NCI-H526 treated with DMSO at 0.1 percent for 48 hours (cell line): ENCODE measurements at regions not wholly inside any gene's neighbourhood (a gene's known extent, or its start where the extent isn't known, plus 50 kb on each side); places are given as distances from the start of the nearest gene placed in this dataset.
"Not testable (repeated sequence)": the region's sequence is repeated elsewhere in the genome, so short reads cannot be mapped to it uniquely, and the experiment has no call there.

Experiments used
- DNase-seq: peaks from one replicate; lab custom pipeline; 2025; lab: John Stamatoyannopoulos, UW

- no peak for DNase-seq
Measured at GRCh38 chr12:131418884-131419283, 292.0 kb upstream of the SFSWAP start.

DNA sequence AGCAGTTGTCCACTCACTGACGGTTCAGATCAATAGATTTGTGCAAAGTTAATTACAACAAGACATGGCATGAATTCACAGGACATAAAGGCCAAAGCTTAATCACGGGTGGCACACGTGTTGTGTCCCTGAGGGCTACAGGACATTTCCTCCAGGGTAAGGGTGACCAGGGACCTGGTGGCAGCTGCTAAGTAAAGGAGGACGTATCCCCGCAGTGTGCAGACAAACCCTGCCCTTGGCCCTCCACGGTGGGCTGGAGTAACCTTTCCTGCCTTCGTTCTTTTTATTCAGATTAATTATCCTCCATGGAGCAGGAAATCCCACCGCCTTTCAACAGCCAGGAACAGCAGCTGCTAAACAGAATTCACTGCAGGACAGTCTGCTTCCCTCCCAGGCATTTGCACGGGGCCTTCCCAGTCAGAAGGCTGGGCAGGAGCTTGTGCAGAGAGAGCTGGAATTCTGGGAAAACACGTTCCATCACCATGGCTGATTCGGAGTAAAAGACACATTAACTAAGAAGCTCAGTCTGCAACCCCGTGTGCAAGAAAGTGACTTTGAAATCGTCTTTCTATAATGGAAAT lies 289.9 kb upstream of the SFSWAP start:
- no peak for DNase-seq

GRCh38 chr12:131421509-131422186 lies 289.2 kb upstream of the SFSWAP start:
- DNase-seq = no peak

- no peak for DNase-seq
Measured at GRCh38 chr12:131422187-131422520, 288.7 kb upstream of the SFSWAP start.

GRCh38 chr12:131422744-131423143 lies 288.1 kb upstream of the SFSWAP start:
- no peak for DNase-seq

GRCh38 chr12:131424270-131424669 lies 286.6 kb upstream of the SFSWAP start:
- no peak for DNase-seq

- DNase-seq = peak; percentile 15
Measured at GRCh38 chr12:131425112-131426075, 285.5 kb upstream of the SFSWAP start.

GRCh38 chr12:131428091-131428685 lies 282.7 kb upstream of the SFSWAP start:
- DNase-seq = no peak

DNA sequence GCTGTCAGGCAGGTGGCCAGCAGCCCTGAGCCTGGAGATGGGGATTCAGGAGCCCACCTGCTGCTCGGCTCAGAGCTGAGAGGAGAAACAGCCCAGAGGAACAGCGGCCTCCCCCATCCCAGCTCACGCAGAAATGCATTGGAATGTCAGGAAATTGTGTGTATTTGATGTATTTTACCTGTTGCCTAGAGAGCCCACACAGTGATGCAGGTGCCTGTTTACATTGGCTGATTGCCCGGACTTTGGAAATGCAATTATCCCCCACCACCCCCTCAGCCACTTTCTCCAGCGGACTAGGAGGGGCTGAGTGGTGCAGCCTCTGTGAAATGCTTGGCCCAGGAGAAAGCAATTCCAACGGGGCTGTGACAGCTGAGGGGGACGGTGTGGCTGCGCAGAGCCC lies 281.7 kb upstream of the SFSWAP start:
- DNase-seq = not testable (repeated sequence)

- DNase-seq = not testable (repeated sequence)
Measured at GRCh38 chr12:131429697-131430096, 281.2 kb upstream of the SFSWAP start.

DNA sequence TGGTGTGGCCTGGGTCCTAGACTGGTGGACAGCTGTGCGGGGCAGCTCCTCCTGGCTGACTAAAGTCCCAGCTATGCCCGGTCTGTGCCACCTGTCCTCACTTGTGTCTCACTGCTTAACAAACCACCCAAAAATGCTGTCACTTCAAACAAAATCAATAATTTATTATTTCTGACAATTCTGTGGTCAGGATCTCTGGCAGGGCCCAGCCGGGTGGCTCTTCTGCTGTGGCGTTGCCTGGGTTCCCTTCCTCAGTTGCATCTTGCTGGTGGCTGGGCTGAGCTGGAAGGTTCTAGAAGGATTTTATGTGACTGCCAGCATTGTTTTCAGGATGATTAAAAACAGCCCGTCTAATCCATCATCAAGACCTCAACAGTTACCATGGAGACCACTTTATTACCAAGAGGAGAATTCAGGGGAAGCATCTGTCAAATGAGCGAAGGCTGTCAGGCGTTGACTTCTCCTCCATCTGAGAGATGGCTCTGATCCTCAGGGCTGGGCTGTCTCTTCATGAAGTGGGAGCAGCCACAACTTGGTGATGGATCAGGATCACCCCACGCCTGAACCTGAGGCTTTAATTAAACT lies 280.6 kb upstream of the SFSWAP start:
- no peak for DNase-seq

GRCh38 chr12:131431126-131431655 lies 279.7 kb upstream of the SFSWAP start:
- not testable (repeated sequence) for DNase-seq

DNA sequence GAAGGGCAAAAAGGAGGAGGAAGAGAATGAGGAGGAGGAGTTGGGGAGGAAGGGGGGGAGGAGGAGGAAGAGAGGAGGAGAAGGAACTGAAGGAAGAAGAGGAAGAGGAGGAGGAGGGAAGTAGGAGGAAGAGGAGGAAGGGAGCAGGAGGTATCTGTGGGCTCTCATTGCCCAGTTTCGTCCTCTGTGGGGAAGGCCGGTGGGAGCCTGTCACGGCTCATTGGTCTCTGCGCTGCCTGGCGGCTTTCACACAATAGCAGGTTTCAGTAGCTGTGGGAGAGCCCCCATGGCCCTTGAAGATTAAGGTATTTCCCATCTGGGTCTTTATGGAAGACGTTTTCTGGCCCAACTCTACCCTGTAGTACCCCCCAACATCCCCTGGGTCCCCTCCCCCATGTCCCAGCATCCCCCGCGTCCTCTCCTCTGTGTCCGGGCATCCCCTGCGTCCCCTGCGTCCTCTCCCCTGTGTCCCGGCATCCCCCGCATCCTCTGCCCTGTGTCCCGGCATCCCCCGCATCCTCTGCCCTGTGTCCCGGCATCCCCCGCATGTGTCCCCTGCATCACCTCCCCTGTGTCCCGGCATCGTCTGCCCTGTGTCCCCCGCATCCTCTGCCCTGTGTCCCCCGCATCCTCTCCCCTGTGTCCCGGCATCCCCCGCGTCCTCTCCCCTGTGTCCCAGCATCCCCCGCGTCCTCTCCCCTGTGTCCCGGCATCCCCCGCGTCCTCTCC lies 278.2 kb upstream of the SFSWAP start:
- no peak for DNase-seq

DNA sequence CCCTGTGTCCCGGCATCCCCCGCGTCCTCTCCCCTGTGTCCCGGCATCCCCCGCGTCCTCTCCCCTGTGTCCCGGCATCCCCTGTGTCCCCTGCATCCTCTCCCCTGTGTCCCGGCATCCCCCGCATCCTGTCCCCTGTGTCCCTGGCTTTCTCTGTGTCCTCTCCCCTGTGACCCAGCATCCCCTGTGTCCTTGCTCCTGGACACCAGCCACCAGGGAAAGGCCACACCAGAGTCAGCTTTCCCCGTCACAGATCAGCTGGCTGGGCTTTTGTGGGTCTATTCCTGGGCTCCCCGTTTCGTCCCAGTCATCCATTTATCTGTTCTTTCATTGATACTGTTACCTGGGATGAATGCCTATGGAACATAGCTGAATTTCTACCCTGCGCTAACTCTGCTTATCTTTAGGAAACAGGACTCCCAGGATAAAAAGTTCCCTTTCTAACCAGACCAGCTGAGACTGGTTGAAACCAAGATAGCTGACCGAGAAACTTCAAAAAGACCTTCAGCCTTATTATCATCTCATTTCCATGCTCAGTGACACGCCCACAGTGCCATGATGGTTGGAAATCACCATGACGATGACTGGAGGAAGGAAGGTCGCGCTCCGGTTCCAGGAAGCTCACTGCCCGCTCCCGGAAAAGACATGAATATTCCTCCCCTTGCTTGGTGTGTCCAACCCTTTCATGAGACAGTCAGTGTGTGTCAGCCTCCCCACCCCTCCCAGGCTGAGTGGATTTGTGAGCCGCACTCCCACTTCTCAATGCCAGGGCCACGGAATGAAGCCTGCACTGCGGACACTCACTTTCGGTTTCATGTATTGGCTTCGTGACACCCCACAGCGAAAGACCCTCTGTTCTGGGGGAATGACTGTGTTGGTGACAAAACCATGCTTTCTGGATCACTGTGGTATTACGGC lies 276.4 kb upstream of the SFSWAP start:
- DNase-seq = no peak

GRCh38 chr12:131436922-131437705 lies 273.8 kb upstream of the SFSWAP start:
- DNase-seq = peak; percentile 75

- DNase-seq = no peak
Measured at GRCh38 chr12:131437706-131438492, 273.0 kb upstream of the SFSWAP start.

DNA sequence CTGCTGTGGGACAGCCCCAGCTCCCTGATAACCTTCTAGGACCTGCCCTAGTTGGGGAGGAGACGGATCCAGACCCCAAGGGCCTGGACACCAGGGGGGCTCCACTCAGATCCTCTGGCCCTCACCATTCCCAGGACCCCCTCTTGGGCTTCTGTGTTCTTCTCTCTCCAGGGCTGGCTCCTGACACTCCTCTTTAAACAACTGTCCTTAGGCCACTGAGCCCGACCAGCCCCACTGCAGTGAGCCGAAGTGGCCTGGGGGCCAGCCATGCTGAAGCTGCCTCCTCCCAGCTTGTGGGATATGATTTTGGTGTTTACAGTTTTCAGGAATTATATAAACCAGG lies 272.4 kb upstream of the SFSWAP start:
- not testable (repeated sequence) for DNase-seq

DNA sequence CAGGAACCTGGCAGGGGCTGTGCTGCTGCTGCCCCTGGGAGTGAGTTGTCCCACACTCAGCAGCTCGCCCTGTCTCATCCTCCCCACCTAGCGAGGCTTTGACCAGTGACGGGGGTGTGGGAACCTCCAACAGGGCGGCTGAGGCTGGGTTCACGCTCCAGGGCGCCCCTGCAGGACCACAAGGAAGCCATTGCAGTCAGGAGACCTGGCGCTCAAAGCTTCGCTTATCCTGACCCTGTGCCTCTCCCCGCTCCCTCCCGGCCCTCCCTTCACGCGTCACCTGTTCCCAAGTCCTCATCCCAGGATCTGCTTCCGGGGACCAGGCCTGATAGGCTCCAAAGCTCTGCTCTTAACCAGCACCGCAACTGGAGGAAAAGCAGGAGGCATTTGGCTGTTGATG lies 272.0 kb upstream of the SFSWAP start:
- DNase-seq = peak; percentile 85

DNA sequence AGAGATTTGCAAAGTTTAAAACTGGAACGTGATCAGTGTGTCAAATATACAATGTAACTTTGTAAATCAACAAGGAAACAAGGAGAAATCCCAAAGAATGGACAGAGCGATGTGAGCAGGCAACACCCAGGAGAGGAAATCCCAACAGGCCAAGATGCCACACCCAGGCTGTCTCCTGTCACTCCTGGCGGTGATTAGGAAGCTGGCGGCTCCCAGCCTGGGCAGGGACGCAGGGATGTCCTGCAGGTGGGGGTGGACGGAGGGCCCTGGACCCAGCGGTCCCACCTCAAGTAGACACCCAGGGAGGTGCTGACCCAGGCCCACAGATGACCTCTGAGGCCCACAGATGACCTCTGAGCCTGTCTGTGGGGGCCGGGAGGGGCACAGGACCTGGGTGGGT lies 271.1 kb upstream of the SFSWAP start:
- DNase-seq = not testable (repeated sequence)
